ENCODE measurements at regions not wholly inside any gene's neighbourhood (a gene's known extent, or its start where the extent isn't known, plus 50 kb on each side); places are given as distances from the start of the nearest gene placed in this dataset.

DNA sequence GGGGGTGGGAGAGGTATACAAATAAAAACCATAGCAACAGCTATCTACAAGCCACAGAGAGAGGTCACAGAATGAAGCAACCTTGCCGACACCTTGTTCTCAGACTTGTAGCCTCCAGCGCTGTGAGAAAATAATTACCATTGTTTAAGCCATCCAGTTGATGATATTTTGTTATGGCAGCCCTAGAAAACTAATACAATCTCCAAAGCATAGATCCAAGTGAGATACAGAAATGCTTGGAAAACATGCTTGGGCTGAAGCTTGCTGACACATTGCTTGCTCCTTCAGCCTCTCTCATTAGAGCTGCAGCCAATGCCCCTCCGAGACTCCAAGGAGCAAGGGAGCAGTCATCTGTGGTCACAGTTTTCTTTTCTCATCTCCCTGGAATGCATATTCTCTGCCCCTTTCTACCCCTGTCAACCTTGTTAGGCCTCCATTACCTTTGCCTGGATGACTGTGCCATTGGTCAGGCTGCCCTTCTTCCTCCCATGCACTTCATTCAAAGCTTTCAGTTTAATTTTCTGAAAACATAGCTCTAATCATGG, 401.4 kb upstream of the KLF4 start:
- DNase-seq (ENCODE audit: low read depth, low spot score) = no peak
- Mint-ChIP-seq H3K4me1 (no peaks in the 10 kb centered on the region), H3K27ac (ENCODE audit: unreplicated experiment) (no peak overlapping the region), H3K4me3 (no peak overlapping the region), H3K27me3 (ENCODE audit: low read depth) (peaks cover 2% of the 10 kb centered on the region), H3K36me3 (ENCODE audit: low read depth) (no peaks in the 10 kb centered on the region), H3K9me3 (peaks cover 8% of the 10 kb centered on the region)
- TF ChIP-seq, protein P1, sequence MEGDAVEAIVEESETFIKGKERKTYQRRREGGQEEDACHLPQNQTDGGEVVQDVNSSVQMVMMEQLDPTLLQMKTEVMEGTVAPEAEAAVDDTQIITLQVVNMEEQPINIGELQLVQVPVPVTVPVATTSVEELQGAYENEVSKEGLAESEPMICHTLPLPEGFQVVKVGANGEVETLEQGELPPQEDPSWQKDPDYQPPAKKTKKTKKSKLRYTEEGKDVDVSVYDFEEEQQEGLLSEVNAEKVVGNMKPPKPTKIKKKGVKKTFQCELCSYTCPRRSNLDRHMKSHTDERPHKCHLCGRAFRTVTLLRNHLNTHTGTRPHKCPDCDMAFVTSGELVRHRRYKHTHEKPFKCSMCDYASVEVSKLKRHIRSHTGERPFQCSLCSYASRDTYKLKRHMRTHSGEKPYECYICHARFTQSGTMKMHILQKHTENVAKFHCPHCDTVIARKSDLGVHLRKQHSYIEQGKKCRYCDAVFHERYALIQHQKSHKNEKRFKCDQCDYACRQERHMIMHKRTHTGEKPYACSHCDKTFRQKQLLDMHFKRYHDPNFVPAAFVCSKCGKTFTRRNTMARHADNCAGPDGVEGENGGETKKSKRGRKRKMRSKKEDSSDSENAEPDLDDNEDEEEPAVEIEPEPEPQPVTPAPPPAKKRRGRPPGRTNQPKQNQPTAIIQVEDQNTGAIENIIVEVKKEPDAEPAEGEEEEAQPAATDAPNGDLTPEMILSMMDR (conservative IDR thresholded peaks at IDR 0.05) = no peak

DNA sequence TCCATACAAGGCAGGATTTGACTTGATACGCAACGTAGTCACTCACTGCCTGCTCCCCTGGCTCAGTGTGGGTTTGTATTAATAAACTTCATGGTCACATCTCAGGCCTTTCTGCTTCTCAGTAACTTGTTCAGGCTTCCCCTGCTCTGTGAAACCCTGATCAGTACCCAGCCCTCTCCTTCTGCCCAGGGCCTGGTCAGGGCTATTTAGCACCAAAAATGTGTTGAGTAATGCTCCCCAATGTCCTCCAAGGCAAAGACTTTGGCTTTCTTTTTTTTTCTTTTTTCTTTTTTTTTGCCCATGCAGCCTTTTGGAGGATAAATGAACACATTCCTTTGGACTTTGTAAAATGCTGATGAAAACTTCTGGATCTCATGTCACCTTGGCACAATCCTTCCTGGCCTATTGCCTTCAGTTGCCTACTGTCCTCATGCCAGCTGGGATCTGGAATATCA, 399.2 kb upstream of the KLF4 start:
- H3K27ac Mint-ChIP-seq (ENCODE audit: unreplicated experiment) = no peak overlapping the region
- H3K9me3 Mint-ChIP-seq = peaks cover 8% of the 10 kb centered on the region
- H3K4me1 Mint-ChIP-seq = no peaks in the 10 kb centered on the region
- DNase-seq (ENCODE audit: low read depth, low spot score) = no peak
- H3K4me3 Mint-ChIP-seq = no peak overlapping the region
- TF ChIP-seq, protein P1 (conservative IDR thresholded peaks at IDR 0.05) = no peak
- peaks cover 2% of the 10 kb centered on the region for H3K27me3 Mint-ChIP-seq (ENCODE audit: low read depth)
- H3K36me3 Mint-ChIP-seq (ENCODE audit: low read depth) = no peaks in the 10 kb centered on the region

DNA sequence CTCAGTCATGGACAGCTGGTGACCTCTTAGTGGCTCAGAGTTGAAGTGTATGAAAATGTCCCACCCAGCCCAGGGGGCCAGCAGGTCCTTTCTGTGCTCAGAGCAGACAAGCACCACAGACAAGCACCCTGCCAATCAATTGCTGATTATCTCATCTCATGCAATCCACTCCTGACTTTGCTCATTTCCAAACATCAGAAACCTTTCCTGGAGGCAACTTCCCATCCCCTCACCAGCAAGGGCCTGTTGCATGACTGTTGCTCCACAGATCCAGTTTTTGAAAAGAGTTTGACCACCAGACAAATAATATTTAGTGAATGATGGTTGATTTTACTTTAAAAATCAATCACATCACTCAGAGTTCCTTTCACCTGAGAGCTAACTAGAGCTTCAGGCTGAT, 397.3 kb upstream of the KLF4 start:
- no peaks in the 10 kb centered on the region for H3K36me3 Mint-ChIP-seq (ENCODE audit: low read depth)
- peaks cover 6% of the 10 kb centered on the region for H3K9me3 Mint-ChIP-seq
- H3K27me3 Mint-ChIP-seq (ENCODE audit: low read depth) = peaks cover 2% of the 10 kb centered on the region
- TF ChIP-seq, protein P1 (conservative IDR thresholded peaks at IDR 0.05) = no peak
- no peak overlapping the region for H3K4me3 Mint-ChIP-seq
- no peak overlapping the region for H3K27ac Mint-ChIP-seq (ENCODE audit: unreplicated experiment)
- no peaks in the 10 kb centered on the region for H3K4me1 Mint-ChIP-seq
- no peak for DNase-seq (ENCODE audit: low read depth, low spot score)

DNA sequence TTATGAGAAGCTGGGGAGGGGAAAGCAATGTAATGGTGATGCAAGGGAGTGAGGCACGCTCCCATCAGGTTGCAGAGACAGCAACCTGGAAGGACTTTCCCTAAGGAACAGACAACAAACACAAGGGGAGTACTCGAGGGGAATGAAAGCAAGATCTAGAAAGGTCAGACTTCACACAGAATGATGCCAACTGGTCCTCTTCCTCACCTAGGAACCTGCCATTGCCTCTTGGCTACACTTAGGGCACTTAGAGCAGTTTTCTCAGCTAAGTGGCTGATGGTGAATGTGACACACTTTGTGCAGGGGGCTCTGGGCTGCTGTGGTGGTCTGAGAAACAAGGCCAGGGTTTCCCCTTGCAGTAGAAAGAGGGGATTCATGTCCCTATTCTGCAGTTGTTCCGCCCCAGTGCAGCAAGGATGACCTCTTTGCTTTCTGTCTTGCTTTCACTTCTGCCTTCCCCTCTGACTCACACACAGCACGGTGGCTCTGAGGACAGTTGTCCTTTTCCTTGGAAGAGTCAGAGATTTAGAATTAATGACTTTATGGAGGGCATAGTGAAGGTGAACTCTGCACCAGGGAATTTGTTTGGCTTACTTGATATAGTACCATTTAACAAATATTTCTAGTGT, 394.0 kb upstream of the KLF4 start:
- no peak for DNase-seq (ENCODE audit: low read depth, low spot score)
- H3K36me3 Mint-ChIP-seq (ENCODE audit: low read depth) = no peaks in the 10 kb centered on the region
- H3K9me3 Mint-ChIP-seq = no peaks in the 10 kb centered on the region
- no peak overlapping the region for H3K27ac Mint-ChIP-seq (ENCODE audit: unreplicated experiment)
- H3K4me3 Mint-ChIP-seq = no peak overlapping the region
- no peaks in the 10 kb centered on the region for H3K4me1 Mint-ChIP-seq
- TF ChIP-seq, protein P1 (conservative IDR thresholded peaks at IDR 0.05) = no peak
- H3K27me3 Mint-ChIP-seq (ENCODE audit: low read depth) = no peaks in the 10 kb centered on the region

DNA sequence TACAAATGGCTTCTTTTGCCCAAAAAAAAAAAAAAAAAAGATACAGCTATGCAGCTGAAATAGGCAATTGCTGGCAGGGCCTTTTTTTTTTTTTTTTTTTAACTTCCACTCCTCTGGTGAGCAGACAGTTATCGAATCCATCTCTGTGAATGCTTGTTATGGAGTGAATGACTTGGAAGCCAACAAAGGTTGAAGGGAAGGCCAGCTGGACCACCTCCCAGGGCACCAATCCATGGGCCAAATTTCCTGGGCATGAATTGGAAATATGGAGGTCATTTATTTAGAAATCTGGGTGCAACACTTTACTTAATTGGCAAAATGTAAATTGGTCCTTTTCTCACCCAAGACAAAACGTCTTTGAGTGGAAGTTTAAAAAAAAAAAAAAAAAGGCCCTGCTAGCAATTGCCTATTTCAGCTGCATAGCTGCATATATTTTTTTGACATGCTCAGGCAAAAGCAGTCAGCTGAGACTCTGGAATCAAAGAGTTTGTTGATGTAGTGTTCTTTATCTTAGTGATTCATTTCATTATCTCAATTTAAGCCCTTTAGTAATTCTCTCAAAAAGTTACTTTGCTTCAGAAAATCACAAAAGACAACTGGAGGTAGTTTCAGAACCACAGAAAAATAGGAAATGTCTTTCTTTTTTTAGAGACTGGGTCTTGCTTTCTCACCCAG, 392.2 kb upstream of the KLF4 start:
- Mint-ChIP-seq H3K4me3 (no peak overlapping the region), H3K27ac (ENCODE audit: unreplicated experiment) (no peak overlapping the region), H3K36me3 (ENCODE audit: low read depth) (no peaks in the 10 kb centered on the region), H3K4me1 (no peaks in the 10 kb centered on the region), H3K27me3 (ENCODE audit: low read depth) (no peaks in the 10 kb centered on the region), H3K9me3 (no peaks in the 10 kb centered on the region)
- no peak for DNase-seq (ENCODE audit: low read depth, low spot score)
- TF ChIP-seq, protein P1 (conservative IDR thresholded peaks at IDR 0.05) = no peak

All from neural crest cell (in vitro differentiated cells).